ENCODE measurements at regions not wholly inside any gene's neighbourhood (a gene's known extent, or its start where the extent isn't known, plus 50 kb on each side); places are given as distances from the start of the nearest gene placed in this dataset.

GRCh38 chr9:81058782-81059181, 630.6 kb downstream of the TLE1 start:
- Histone ChIP-seq H3K27ac (no peak overlapping the region), H3K4me1 (no peaks in the 10 kb centered on the region), H3K9me3 (peaks cover 0 to 8% (median 0%) of the 10 kb centered on the region in 3 donors), H3K36me3 (no peaks in the 10 kb centered on the region), H3K27me3 (no peaks in the 10 kb centered on the region), H3K4me3 (no peak overlapping the region)
- ATAC-seq, result no peak
- TF ChIP-seq EP300 (IDR thresholded peaks at IDR 0.05) (no peak), POLR2A (IDR thresholded peaks at IDR 0.05) (no peak), POLR2AphosphoS5 (IDR thresholded peaks at IDR 0.05) (no peak), CTCF (IDR thresholded peaks at IDR 0.05) (no peak)
- 72 to 78% methylated on average over 2 of the region's 2 CpGs for WGBS, 2 donors (ENCODE audit: low coverage in 1 of 2)

GRCh38 chr9:81053298-81054025, 635.9 kb downstream of the TLE1 start:
- no peak overlapping the region for H3K27ac ChIP-seq
- no peaks in the 10 kb centered on the region for H3K36me3 ChIP-seq
- no peaks in the 10 kb centered on the region for H3K9me3 ChIP-seq
- no peaks in the 10 kb centered on the region for H3K4me1 ChIP-seq
- no peak overlapping the region for H3K4me3 ChIP-seq
- no peak for ATAC-seq
- WGBS, 2 donors (ENCODE audit: low coverage in 1 of 2), result 71 to 78% methylated on average over 1 of the region's 1 CpG
- no peaks in the 10 kb centered on the region for H3K27me3 ChIP-seq
- TF ChIP-seq CTCF (IDR thresholded peaks at IDR 0.05), result no peak
- TF ChIP-seq POLR2AphosphoS5 (IDR thresholded peaks at IDR 0.05), result no peak
- TF ChIP-seq EP300 (IDR thresholded peaks at IDR 0.05), result no peak
- TF ChIP-seq POLR2A (IDR thresholded peaks at IDR 0.05), result no peak

GRCh38 chr9:81052846-81053245, 636.5 kb downstream of the TLE1 start:
- Histone ChIP-seq H3K27me3 (no peaks in the 10 kb centered on the region), H3K9me3 (no peaks in the 10 kb centered on the region), H3K27ac (no peak overlapping the region), H3K4me1 (no peaks in the 10 kb centered on the region), H3K36me3 (no peaks in the 10 kb centered on the region), H3K4me3 (no peak overlapping the region)
- ATAC-seq, result no peak
- WGBS, 2 donors (ENCODE audit: low coverage in 1 of 2), result 75 to 88% methylated on average over 1 of the region's 1 CpG
- TF ChIP-seq POLR2AphosphoS5 (IDR thresholded peaks at IDR 0.05) (no peak), EP300 (IDR thresholded peaks at IDR 0.05) (no peak), POLR2A (IDR thresholded peaks at IDR 0.05) (no peak), CTCF (IDR thresholded peaks at IDR 0.05) (no peak)

GRCh38 chr9:81047280-81047679, 642.1 kb downstream of the TLE1 start:
- Histone ChIP-seq H3K27ac (no peak overlapping the region), H3K36me3 (no peaks in the 10 kb centered on the region), H3K27me3 (no peaks in the 10 kb centered on the region), H3K4me1 (no peaks in the 10 kb centered on the region), H3K9me3 (no peaks in the 10 kb centered on the region), H3K4me3 (no peak overlapping the region)
- no peak for ATAC-seq
- no peak for TF ChIP-seq EP300 (IDR thresholded peaks at IDR 0.05)
- no peak for TF ChIP-seq POLR2A (IDR thresholded peaks at IDR 0.05)
- TF ChIP-seq CTCF (IDR thresholded peaks at IDR 0.05), result no peak
- TF ChIP-seq POLR2AphosphoS5 (IDR thresholded peaks at IDR 0.05), result no peak
- 100% methylated on average over 1 of the region's 1 CpG; no CpG with 5 or more reads in 1 of the 2 donors for WGBS, 2 donors (ENCODE audit: low coverage in 1 of 2)

- 91% methylated on average over 1 of the region's 1 CpG; no CpG with 5 or more reads in 1 of the 2 donors for WGBS, 2 donors (ENCODE audit: low coverage in 1 of 2)
- Histone ChIP-seq H3K4me1 (no peaks in the 10 kb centered on the region), H3K9me3 (no peaks in the 10 kb centered on the region), H3K4me3 (no peak overlapping the region), H3K27ac (no peak overlapping the region), H3K27me3 (no peaks in the 10 kb centered on the region), H3K36me3 (no peaks in the 10 kb centered on the region)
- TF ChIP-seq CTCF (IDR thresholded peaks at IDR 0.05) (no peak), EP300 (IDR thresholded peaks at IDR 0.05) (no peak), POLR2AphosphoS5 (IDR thresholded peaks at IDR 0.05) (no peak), POLR2A (IDR thresholded peaks at IDR 0.05) (no peak)
- no peak for ATAC-seq
Observed at GRCh38 chr9:81045658-81046057, 643.7 kb downstream of the TLE1 start.
